AG09319 (cell line): ENCODE measurements at regions not wholly inside any gene's neighbourhood (a gene's known extent, or its start where the extent isn't known, plus 50 kb on each side); places are given as distances from the start of the nearest gene placed in this dataset.

Experiments used
- DNase-seq: peaks from one replicate; pipeline ENCODE4 v3.0.0-alpha.2; 2010; ENCODE audit warnings: low read depth; ENCODE audit errors: extremely low read depth
- TF ChIP-seq, protein P1 (sequence below): IDR thresholded peaks from 2 replicates; pipeline ENCODE4 v1.5.1; 2011; ENCODE audit warnings: low read depth, mild to moderate bottlenecking, inconsistent platforms, low read length, moderate library complexity

- DNase-seq, result no peak
- TF ChIP-seq, protein P1, sequence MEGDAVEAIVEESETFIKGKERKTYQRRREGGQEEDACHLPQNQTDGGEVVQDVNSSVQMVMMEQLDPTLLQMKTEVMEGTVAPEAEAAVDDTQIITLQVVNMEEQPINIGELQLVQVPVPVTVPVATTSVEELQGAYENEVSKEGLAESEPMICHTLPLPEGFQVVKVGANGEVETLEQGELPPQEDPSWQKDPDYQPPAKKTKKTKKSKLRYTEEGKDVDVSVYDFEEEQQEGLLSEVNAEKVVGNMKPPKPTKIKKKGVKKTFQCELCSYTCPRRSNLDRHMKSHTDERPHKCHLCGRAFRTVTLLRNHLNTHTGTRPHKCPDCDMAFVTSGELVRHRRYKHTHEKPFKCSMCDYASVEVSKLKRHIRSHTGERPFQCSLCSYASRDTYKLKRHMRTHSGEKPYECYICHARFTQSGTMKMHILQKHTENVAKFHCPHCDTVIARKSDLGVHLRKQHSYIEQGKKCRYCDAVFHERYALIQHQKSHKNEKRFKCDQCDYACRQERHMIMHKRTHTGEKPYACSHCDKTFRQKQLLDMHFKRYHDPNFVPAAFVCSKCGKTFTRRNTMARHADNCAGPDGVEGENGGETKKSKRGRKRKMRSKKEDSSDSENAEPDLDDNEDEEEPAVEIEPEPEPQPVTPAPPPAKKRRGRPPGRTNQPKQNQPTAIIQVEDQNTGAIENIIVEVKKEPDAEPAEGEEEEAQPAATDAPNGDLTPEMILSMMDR, result no peak
Measured at GRCh38 chr17:53635444-53635843, 187.3 kb upstream of the KIF2B start.

- DNase-seq, result no peak
- TF ChIP-seq, protein P1, result no peak
Measured at GRCh38 chr17:53633856-53634255, 188.9 kb upstream of the KIF2B start.

DNA sequence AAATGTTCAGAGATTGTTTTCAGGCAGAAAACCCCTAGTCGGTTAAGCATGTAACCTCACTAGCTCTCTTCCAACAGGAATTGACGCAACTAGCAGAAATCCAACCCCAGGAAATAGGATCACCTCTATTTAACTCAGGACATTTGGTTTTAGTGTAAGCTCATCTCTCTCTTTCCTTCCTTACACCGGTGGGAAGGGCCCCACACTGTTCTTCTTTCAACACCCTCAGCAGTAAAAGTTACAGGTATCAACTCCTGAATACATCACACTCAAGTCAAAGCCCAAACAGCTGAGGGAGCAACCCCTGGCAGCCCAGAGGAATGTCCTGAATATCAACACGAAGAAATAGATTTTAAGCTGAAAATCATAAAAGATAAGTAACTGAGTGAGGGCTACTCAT, 191.2 kb upstream of the KIF2B start:
- no peak for DNase-seq
- TF ChIP-seq, protein P1, result no peak

GRCh38 chr17:53630638-53631037, 192.1 kb upstream of the KIF2B start:
- DNase-seq, result no peak
- TF ChIP-seq, protein P1, result no peak

DNA sequence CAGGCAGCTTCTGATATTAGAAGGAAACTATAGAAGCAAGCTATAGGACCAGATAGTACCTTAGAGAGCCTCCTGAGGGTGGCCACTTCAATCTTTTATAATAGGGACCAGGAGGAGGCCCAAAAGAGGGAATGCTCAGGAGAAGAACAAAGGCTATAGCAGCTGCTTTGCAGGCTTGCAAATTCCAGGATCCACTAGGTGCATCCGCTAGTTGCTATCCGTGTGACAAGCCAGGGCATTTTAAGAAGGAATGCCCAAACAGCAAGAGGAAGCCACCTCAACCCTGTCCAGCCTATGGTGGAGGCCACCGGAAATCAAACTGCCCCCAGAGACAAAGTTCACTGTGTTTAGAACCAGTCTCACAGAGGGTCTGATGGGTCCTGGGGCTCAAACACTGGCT, 192.6 kb upstream of the KIF2B start:
- no peak for DNase-seq
- TF ChIP-seq, protein P1, result no peak

GRCh38 chr17:53629188-53629587, 193.5 kb upstream of the KIF2B start:
- DNase-seq, result no peak
- TF ChIP-seq, protein P1, result no peak

DNA sequence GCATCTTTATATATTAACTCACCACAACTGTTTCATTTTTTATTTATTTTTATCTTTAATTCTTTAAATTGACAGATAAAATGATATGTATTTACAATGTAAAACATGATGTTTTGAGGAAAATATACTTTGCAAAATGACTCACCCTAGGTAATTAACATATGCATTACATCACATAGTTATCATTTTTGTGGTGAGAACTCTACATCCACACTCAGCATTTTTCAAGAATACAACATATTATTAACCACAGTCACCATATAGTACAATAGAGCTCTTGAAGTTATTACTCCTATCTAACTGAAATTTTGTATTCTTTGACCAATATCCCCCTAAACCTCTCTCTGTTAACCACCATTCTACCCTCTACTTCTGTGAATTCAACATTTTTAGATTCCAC, 194.7 kb upstream of the KIF2B start:
- TF ChIP-seq, protein P1, result no peak
- DNase-seq, result no peak

- no peak for DNase-seq
- TF ChIP-seq, protein P1, result no peak
Measured at GRCh38 chr17:53627511-53627910, 195.2 kb upstream of the KIF2B start.
